ENCODE measurements at regions not wholly inside any gene's neighbourhood (a gene's known extent, or its start where the extent isn't known, plus 50 kb on each side); places are given as distances from the start of the nearest gene placed in this dataset.

DNA sequence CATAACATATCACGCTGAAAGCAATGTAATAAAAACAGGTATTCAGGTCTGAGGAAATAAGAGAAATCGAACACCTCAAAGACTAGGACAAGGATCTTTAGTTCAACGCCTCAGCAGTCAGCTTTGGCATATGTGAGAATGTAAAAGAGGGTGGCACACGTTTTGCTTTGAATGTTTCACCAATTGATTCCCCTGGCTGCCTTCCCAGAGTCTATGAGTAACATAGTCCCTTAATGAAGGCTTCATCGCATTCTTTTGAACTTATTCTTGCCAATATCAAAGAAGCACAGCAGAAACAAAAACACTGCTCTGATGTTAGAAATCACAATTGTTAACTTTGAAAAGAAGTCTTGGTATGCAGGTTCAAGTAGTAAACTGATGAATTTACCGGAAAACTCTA lies 764.8 kb downstream of the ADGRL2 start:
- no peak for TF ChIP-seq POLR2AphosphoS5 (IDR thresholded peaks at IDR 0.05; ENCODE audit: borderline replicate concordance, low read depth, low read length)
- no peak for TF ChIP-seq EZH2 (IDR thresholded peaks at IDR 0.05)

All from SK-N-MC (cell line).